ENCODE measurements at regions not wholly inside any gene's neighbourhood (a gene's known extent, or its start where the extent isn't known, plus 50 kb on each side); places are given as distances from the start of the nearest gene placed in this dataset.

DNA sequence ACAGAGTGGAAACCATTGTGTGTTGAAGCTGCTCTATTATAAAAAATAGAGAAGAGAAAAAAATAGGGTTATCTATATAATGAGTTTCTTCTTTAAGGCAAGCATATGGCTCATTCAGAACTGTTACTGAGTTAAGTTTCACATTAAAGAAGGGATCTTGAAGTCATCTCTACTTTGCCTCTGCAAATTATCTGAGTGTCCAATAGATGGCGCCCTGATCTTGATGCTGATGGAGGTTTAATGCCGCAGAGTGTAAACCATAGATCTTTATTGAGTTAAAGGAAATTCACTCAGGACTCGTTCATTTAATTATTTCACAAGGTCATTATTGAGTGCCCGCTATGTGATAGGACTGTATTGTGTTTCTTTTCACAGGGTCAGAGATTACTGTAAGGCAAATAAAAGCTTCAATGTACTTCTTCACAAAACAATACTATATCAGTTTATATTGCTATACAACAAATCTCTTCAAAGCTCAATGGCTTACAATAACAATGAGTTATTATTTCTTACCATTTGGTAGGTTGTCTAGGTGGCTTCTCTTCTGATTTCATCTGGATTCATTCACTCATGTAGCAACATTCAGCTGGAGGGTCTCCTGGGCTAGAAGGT lies 171.4 kb downstream of the NSUN3 start:
- no peak for ATAC-seq (replicated peaks)
- no peak for DNase-seq
- Mint-ChIP-seq H3K4me3 (no peak overlapping the region), H3K36me3 (ENCODE audit: insufficient read depth) (no peaks in the 10 kb centered on the region), H3K27ac (no peak overlapping the region), H3K9me3 (peaks cover 0 to 5% of the 10 kb centered on the region in 2 donors), H3K27me3 (no peaks in the 10 kb centered on the region), H3K4me1 (ENCODE audit: low read depth in 2 of 2) (no peaks in the 10 kb centered on the region)

DNA sequence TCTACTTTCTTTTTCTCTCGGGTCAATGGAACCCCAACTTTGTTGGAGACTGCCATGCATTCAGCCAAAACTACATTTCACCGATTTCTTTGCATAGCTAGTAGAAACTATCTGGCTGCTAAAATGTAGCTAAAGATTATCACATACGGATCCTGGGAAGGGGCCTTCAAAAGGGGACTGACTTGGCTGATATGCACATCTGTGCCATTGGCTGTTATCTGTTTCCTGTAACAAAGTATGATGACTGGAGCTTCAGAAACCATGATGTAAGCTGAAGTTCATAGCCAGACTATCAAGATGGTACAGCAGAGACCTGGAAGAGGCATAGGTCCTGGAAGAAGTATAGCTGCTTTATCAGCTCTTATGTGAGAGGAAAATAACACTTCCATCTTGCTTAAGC lies 179.1 kb downstream of the NSUN3 start:
- peaks cover 0 to 6% of the 10 kb centered on the region in 2 donors for H3K9me3 Mint-ChIP-seq
- H3K27me3 Mint-ChIP-seq: no peaks in the 10 kb centered on the region
- ATAC-seq (replicated peaks) (no peak), DNase-seq (no peak)
- no peak overlapping the region for H3K27ac Mint-ChIP-seq
- no peaks in the 10 kb centered on the region for H3K4me1 Mint-ChIP-seq (ENCODE audit: low read depth in 2 of 2)
- H3K4me3 Mint-ChIP-seq: no peak overlapping the region
- no peaks in the 10 kb centered on the region for H3K36me3 Mint-ChIP-seq (ENCODE audit: insufficient read depth)

GRCh38 chr3:94246171-94246570 lies 183.3 kb downstream of the NSUN3 start:
- Mint-ChIP-seq H3K36me3 (ENCODE audit: insufficient read depth) (no peaks in the 10 kb centered on the region), H3K27ac (no peak overlapping the region), H3K9me3 (no peaks in the 10 kb centered on the region), H3K27me3 (peaks cover 8 to 14% of the 10 kb centered on the region in 2 donors), H3K4me3 (no peak overlapping the region), H3K4me1 (ENCODE audit: low read depth in 2 of 2) (no peaks in the 10 kb centered on the region)
- DNase-seq: no peak
- no peak for ATAC-seq (replicated peaks)

DNA sequence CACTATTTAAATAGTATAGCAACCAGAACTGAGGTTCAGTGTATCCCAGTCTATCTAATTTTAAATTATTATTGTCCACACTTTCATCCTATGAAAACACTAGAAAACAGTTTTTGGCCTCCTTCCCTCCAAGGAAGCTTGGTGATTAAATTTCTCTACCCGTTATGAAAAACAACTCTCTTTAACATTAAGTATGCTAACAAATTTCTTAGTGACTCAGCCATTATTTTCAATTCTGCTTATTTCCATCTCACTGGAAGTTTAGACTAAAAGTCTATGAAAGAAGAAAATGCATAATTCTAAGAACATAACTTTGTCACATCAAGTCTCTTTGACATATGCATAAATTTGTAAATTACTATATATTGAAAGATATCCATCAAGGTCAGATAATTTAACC lies 185.2 kb downstream of the NSUN3 start:
- H3K9me3 Mint-ChIP-seq: no peaks in the 10 kb centered on the region
- no peak overlapping the region for H3K4me3 Mint-ChIP-seq
- peaks cover 10 to 14% of the 10 kb centered on the region in 2 donors for H3K27me3 Mint-ChIP-seq
- H3K4me1 Mint-ChIP-seq (ENCODE audit: low read depth in 2 of 2): no peaks in the 10 kb centered on the region
- no peak overlapping the region for H3K27ac Mint-ChIP-seq
- ATAC-seq (replicated peaks): no peak
- no peaks in the 10 kb centered on the region for H3K36me3 Mint-ChIP-seq (ENCODE audit: insufficient read depth)
- no peak for DNase-seq

- Mint-ChIP-seq H3K27me3 (peaks cover 14% of the 10 kb centered on the region in 2 donors), H3K27ac (no peak overlapping the region), H3K4me1 (ENCODE audit: low read depth in 2 of 2) (no peaks in the 10 kb centered on the region), H3K4me3 (no peak overlapping the region), H3K9me3 (no peaks in the 10 kb centered on the region), H3K36me3 (ENCODE audit: insufficient read depth) (no peaks in the 10 kb centered on the region)
- DNase-seq (peak; percentile 16 to 27 (median 23)), ATAC-seq (replicated peaks) (peak; percentile 40)
Measured at GRCh38 chr3:94249491-94250079, 186.7 kb downstream of the NSUN3 start.

GRCh38 chr3:94251566-94251965 lies 188.7 kb downstream of the NSUN3 start:
- H3K27ac Mint-ChIP-seq: no peak overlapping the region
- no peaks in the 10 kb centered on the region for H3K4me1 Mint-ChIP-seq (ENCODE audit: low read depth in 2 of 2)
- peaks cover 14% of the 10 kb centered on the region in 2 donors for H3K27me3 Mint-ChIP-seq
- no peaks in the 10 kb centered on the region for H3K36me3 Mint-ChIP-seq (ENCODE audit: insufficient read depth)
- no peak overlapping the region for H3K4me3 Mint-ChIP-seq
- H3K9me3 Mint-ChIP-seq: no peaks in the 10 kb centered on the region
- ATAC-seq (replicated peaks) (no peak), DNase-seq (no peak)

DNA sequence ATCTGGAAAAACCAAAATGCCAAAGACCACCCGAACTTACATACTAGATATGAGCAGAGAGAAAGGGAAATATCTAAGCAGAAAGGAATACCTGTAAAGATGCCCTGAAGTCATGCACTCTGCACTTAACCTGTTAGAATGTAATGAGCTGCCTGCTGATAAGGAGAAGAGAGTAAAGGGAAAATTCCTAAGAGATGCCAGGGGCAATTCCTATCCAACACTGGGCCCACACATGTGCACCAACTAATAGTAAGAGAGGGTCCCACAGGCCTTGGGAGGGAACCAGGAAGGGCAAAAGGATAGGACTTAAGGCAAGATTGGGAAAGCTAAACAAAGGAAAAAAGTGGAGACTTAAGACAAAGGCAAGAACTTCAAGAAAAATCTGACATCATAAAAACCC lies 189.5 kb downstream of the NSUN3 start:
- no peak overlapping the region for H3K4me3 Mint-ChIP-seq
- H3K36me3 Mint-ChIP-seq (ENCODE audit: insufficient read depth): no peaks in the 10 kb centered on the region
- H3K4me1 Mint-ChIP-seq (ENCODE audit: low read depth in 2 of 2): no peaks in the 10 kb centered on the region
- ATAC-seq (replicated peaks) (no peak), DNase-seq (no peak)
- H3K27me3 Mint-ChIP-seq: peaks cover 14% of the 10 kb centered on the region in 2 donors
- H3K9me3 Mint-ChIP-seq: no peaks in the 10 kb centered on the region
- no peak overlapping the region for H3K27ac Mint-ChIP-seq

- Mint-ChIP-seq H3K27me3 (peaks cover 0 to 6% of the 10 kb centered on the region in 2 donors), H3K36me3 (ENCODE audit: insufficient read depth) (no peaks in the 10 kb centered on the region), H3K27ac (no peak overlapping the region), H3K9me3 (no peaks in the 10 kb centered on the region), H3K4me3 (no peak overlapping the region), H3K4me1 (ENCODE audit: low read depth in 2 of 2) (no peaks in the 10 kb centered on the region)
- ATAC-seq (replicated peaks): no peak
- no peak for DNase-seq
Measured at GRCh38 chr3:94256888-94257813, 194.3 kb downstream of the NSUN3 start.

GRCh38 chr3:94258851-94259250 lies 196.0 kb downstream of the NSUN3 start:
- ATAC-seq (replicated peaks): no peak
- Mint-ChIP-seq H3K36me3 (ENCODE audit: insufficient read depth) (no peaks in the 10 kb centered on the region), H3K4me3 (no peak overlapping the region), H3K27ac (no peak overlapping the region), H3K4me1 (ENCODE audit: low read depth in 2 of 2) (no peaks in the 10 kb centered on the region), H3K27me3 (no peaks in the 10 kb centered on the region), H3K9me3 (no peaks in the 10 kb centered on the region)
- DNase-seq: no peak

DNA sequence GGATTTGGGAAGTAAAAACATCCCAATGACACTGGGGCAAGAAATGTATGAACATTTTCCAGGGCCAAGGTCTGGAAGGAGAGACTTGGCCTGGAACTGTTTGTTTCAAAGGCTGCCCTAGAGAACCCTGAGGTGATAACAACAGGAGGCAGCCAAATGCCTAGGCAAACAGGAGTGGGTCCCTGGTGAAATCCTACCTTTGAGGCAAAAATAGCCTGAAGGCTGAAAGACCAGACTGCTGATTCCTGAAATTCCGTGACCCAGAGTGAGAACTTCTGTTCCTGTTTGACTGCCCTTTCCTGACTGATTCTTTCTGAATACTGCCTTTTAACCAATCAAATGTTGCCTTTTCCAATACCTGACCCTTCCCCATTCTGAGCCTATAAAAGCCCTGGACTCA lies 196.4 kb downstream of the NSUN3 start:
- H3K27ac Mint-ChIP-seq: no peak overlapping the region
- no peak overlapping the region for H3K4me3 Mint-ChIP-seq
- DNase-seq: no peak
- no peaks in the 10 kb centered on the region for H3K27me3 Mint-ChIP-seq
- no peaks in the 10 kb centered on the region for H3K36me3 Mint-ChIP-seq (ENCODE audit: insufficient read depth)
- ATAC-seq (replicated peaks): no peak
- H3K9me3 Mint-ChIP-seq: no peaks in the 10 kb centered on the region
- H3K4me1 Mint-ChIP-seq (ENCODE audit: low read depth in 2 of 2): no peaks in the 10 kb centered on the region

DNA sequence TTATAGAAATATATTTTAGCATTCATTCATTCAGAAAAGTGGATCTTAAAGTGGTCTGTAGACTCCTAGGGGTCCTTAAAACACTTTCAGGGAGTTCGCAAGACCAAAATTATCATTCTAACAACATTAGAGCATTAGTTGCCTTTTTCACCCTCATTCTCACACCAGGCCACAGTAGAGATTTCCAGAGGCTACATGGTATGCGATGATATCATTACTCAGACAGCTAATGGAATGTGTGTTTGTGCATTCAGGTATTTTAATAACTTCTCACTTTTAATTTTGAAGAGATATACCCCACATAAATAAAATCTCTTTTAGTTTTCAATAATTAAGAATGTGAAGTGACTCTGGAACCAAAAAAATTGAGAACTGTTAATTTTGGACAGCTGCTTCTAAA lies 206.9 kb downstream of the NSUN3 start:
- DNase-seq: no peak

GRCh38 chr3:94272016-94272415 lies 209.2 kb downstream of the NSUN3 start:
- H3K4me3 Mint-ChIP-seq: no peak overlapping the region
- H3K9me3 Mint-ChIP-seq: peaks cover 0 to 3% of the 10 kb centered on the region in 2 donors
- DNase-seq: no peak
- H3K36me3 Mint-ChIP-seq (ENCODE audit: insufficient read depth): no peaks in the 10 kb centered on the region
- no peak for ATAC-seq (replicated peaks)
- no peaks in the 10 kb centered on the region for H3K27me3 Mint-ChIP-seq
- H3K4me1 Mint-ChIP-seq (ENCODE audit: low read depth in 2 of 2): no peaks in the 10 kb centered on the region
- no peak overlapping the region for H3K27ac Mint-ChIP-seq

More for the DNA sequence above, 206.9 kb downstream of the NSUN3 start:
- Mint-ChIP-seq H3K27ac (no peak overlapping the region), H3K27me3 (no peaks in the 10 kb centered on the region), H3K36me3 (ENCODE audit: insufficient read depth) (no peaks in the 10 kb centered on the region), H3K4me3 (no peak overlapping the region), H3K4me1 (ENCODE audit: low read depth in 2 of 2) (no peaks in the 10 kb centered on the region), H3K9me3 (peaks cover 0 to 8% of the 10 kb centered on the region in 2 donors)
- ATAC-seq (replicated peaks): no peak

GRCh38 chr3:94280958-94281357 lies 218.1 kb downstream of the NSUN3 start:
- no peaks in the 10 kb centered on the region for H3K4me1 Mint-ChIP-seq (ENCODE audit: low read depth in 2 of 2)

GRCh38 chr3:94285872-94286271 lies 223.0 kb downstream of the NSUN3 start:
- Mint-ChIP-seq H3K36me3 (ENCODE audit: insufficient read depth) (no peaks in the 10 kb centered on the region), H3K27me3 (no peaks in the 10 kb centered on the region), H3K9me3 (no peaks in the 10 kb centered on the region), H3K4me1 (ENCODE audit: low read depth in 2 of 2) (no peaks in the 10 kb centered on the region), H3K27ac (no peak overlapping the region), H3K4me3 (no peak overlapping the region)
- DNase-seq: no peak
- no peak for ATAC-seq (replicated peaks)

More at GRCh38 chr3:94280958-94281357, 218.1 kb downstream of the NSUN3 start:
- no peak for ATAC-seq (replicated peaks)
- H3K27me3 Mint-ChIP-seq: no peaks in the 10 kb centered on the region
- no peaks in the 10 kb centered on the region for H3K36me3 Mint-ChIP-seq (ENCODE audit: insufficient read depth)
- H3K27ac Mint-ChIP-seq: no peak overlapping the region
- no peak for DNase-seq
- no peak overlapping the region for H3K4me3 Mint-ChIP-seq
- H3K9me3 Mint-ChIP-seq: no peaks in the 10 kb centered on the region
